GM12878 (cell line): ENCODE measurements at regions not wholly inside any gene's neighbourhood (a gene's known extent, or its start where the extent isn't known, plus 50 kb on each side); places are given as distances from the start of the nearest gene placed in this dataset.
A peak's percentile ranks its signal among the peaks of the same experiment; 100 is the strongest.

ENCODE experiments used
- ATAC-seq: fragments of 200-7000 bp; cut with Tn5 transposase; 3 replicates; pipeline ENCODE4 v1.9.1; 2020; ENCODE audit warnings: mild to moderate bottlenecking, moderate library complexity
- BruUV-seq: library from RNA; stranded (reverse); fragments of 400-500 nt; replicated peaks from 2 replicates; lab custom pipeline; 2021; lab: Mats Ljungman, UMichigan
- CTCF ChIA-PET: fragments of 300-600 bp; sonication (Branson Sonifier 250); formaldehyde crosslinking; extraction: SDS; loops from one replicate; lab custom pipeline; 2021; ENCODE audit warnings: inconsistent platforms; lab: Yijun Ruan, JAX
- POLR2A ChIA-PET: fragments of 350-600 bp; formaldehyde crosslinking; extraction: SDS; loops from one replicate; lab custom pipeline; 2021; ENCODE audit warnings: inconsistent platforms; lab: Charles Lee
- RAD21 ChIA-PET: fragments of 300-600 bp; sonication (Branson Sonifier 250); formaldehyde crosslinking; loops from one replicate; lab custom pipeline; 2023; ENCODE audit warnings: antibody characterized with exemption; ENCODE audit not compliant: unreplicated experiment; lab: Charles Lee
- SMC1A ChIA-PET: fragments of 300-600 bp; sonication (Branson Sonifier 250); formaldehyde crosslinking; loops from one replicate; lab custom pipeline; 2023; ENCODE audit not compliant: unreplicated experiment, uncharacterized antibody; lab: Charles Lee
- DNase-seq: peaks from one replicate; pipeline ENCODE4 v3.0.0-alpha.2; 2011; ENCODE audit warnings: low read depth, low spot score
- FAIRE-seq: peaks from 3 replicates; lab custom pipeline; 2011; peaks lifted over from hg19 to GRCh38; lab: Jason Lieb, UNC
- H2AFZ ChIP-seq: 2 replicates; pipeline ENCODE4 v1.6.0; 2011; ENCODE audit warnings: low read depth, low read length, control low read depth; ENCODE audit not compliant: control insufficient read depth
- H3K27ac ChIP-seq: 2 replicates; pipeline ENCODE4 v1.5.1; 2011; ENCODE audit warnings: control low read depth; ENCODE audit not compliant: control insufficient read depth, insufficient read depth
- H3K27me3 ChIP-seq, 2 experiments: replicated peaks in 1 of 2; 2 replicates each; pipeline versions ENCODE4 v1.6.0 to v1.6.1; 2011; ENCODE audit warnings: low read length in 1 of 2; ENCODE audit not compliant: control insufficient read depth in 2 of 2, insufficient read depth in 2 of 2
- H3K36me3 ChIP-seq, 2 experiments: 2 replicates each; pipeline ENCODE4 v1.5.1; 2011; ENCODE audit warnings: low read length in 1 of 2; ENCODE audit not compliant: control insufficient read depth in 2 of 2, insufficient read depth in 2 of 2
- H3K4me1 ChIP-seq: 2 replicates; pipeline ENCODE4 v1.6.1; 2011; ENCODE audit warnings: mild to moderate bottlenecking, low read length, moderate library complexity, mixed read lengths; ENCODE audit not compliant: control insufficient read depth, insufficient read depth
- H3K4me2 ChIP-seq: 2 replicates; pipeline ENCODE4 v1.6.0; 2011; ENCODE audit warnings: control low read depth; ENCODE audit not compliant: control insufficient read depth, insufficient read depth
- H3K4me3 ChIP-seq: fragments of 200-600 bp; sonication (generic); 2 replicates; pipeline ENCODE4 v1.5.1; 2016
- H3K79me2 ChIP-seq: 2 replicates; pipeline ENCODE4 v1.6.0; 2011; ENCODE audit warnings: low read length; ENCODE audit not compliant: control insufficient read depth, insufficient read depth
- H3K9ac ChIP-seq: 2 replicates; pipeline ENCODE4 v1.8.0; 2011; ENCODE audit warnings: low read length, control low read depth, mixed read lengths; ENCODE audit not compliant: control insufficient read depth, insufficient read depth
- H3K9me3 ChIP-seq: replicated peaks from 3 replicates; pipeline ENCODE4 v1.5.1; 2011; ENCODE audit warnings: mild to moderate bottlenecking, low read length; ENCODE audit not compliant: control insufficient read depth, insufficient read depth
- H4K20me1 ChIP-seq: 2 replicates; pipeline ENCODE4 v1.6.0; 2011; ENCODE audit not compliant: control insufficient read depth, insufficient read depth
- CBX5 ChIP-seq: sonication (generic); IDR thresholded peaks from 2 replicates; pipeline ENCODE4 v1.6.1; 2016; ENCODE audit warnings: low read depth, moderate library complexity, mild to moderate bottlenecking, inconsistent platforms
- HDAC6 ChIP-seq: fragments of 200-600 bp; sonication (generic); IDR thresholded peaks from one replicate; pipeline ENCODE4 v1.8.0; 2017; ENCODE audit warnings: antibody characterized with exemption; ENCODE audit not compliant: unreplicated experiment
- IKZF1 ChIP-seq: fragments of 450-650 bp; conservative IDR thresholded peaks from 2 replicates; pipeline ENCODE4 v1.6.1; 2017; ENCODE audit warnings: antibody characterized with exemption, mild to moderate bottlenecking
- IKZF2 ChIP-seq, 2 experiments: fragments of 450-650 bp; IDR thresholded peaks; 2 replicates each; pipeline ENCODE4 v1.6.1; 2017; ENCODE audit warnings: mild to moderate bottlenecking in 2 of 2, moderate library complexity in 2 of 2
- KAT2A ChIP-seq: conservative IDR thresholded peaks from 2 replicates; pipeline ENCODE4 v1.6.1; 2011; ENCODE audit warnings: low read depth, low read length; ENCODE audit not compliant: control insufficient read depth
- NBN ChIP-seq: fragments of 450-650 bp; IDR thresholded peaks from 2 replicates; pipeline ENCODE4 v1.6.1; 2016
- NFIC ChIP-seq: IDR thresholded peaks from 2 replicates; pipeline ENCODE4 v1.6.1; 2012; ENCODE audit warnings: low read depth, mild to moderate bottlenecking, inconsistent platforms, low read length, moderate library complexity
- NFXL1 ChIP-seq: fragments of 450-650 bp; IDR thresholded peaks from 2 replicates; pipeline ENCODE4 v1.6.1; 2017; ENCODE audit warnings: antibody characterized with exemption, mild to moderate bottlenecking, borderline replicate concordance
- RB1 ChIP-seq: fragments of 450-650 bp; formaldehyde crosslinking; IDR thresholded peaks from 2 replicates; pipeline ENCODE4 v1.6.1; 2017; ENCODE audit warnings: mild to moderate bottlenecking, borderline replicate concordance
- RFX5 ChIP-seq: IDR thresholded peaks from 2 replicates; pipeline ENCODE4 v1.6.1; 2011; ENCODE audit warnings: low read depth, low read length, improper control_type of control experiment
- SMC3 ChIP-seq: IDR thresholded peaks from 2 replicates; pipeline ENCODE4 v1.6.1; 2011; ENCODE audit warnings: low read length, improper control_type of control experiment, borderline replicate concordance
- ZNF217 ChIP-seq: fragments of 450-650 bp; IDR thresholded peaks from 2 replicates; pipeline ENCODE4 v1.6.1; 2017; ENCODE audit warnings: antibody characterized with exemption, mild to moderate bottlenecking
- WGBS: methylation state at CpG from one replicate; pipeline ENCODE4 v1.1.6; 2016; ENCODE audit warnings: low lambda C conversion rate; ENCODE audit not compliant: insufficient replicate concordance, insufficient coverage; ENCODE audit errors: missing lambda C conversion rate; 5-methylcytosine and 5-hydroxymethylcytosine counted together
- in situ Hi-C: fragments of 300-500 bp; cut with MboI; formaldehyde crosslinking; loops from 9 replicates; pipeline ENCODE4 v1.14.3; 2018; ENCODE audit warnings: mixed read lengths
- intact Hi-C: fragments of 100-400 bp; cut with micrococcal nuclease; formaldehyde crosslinking; loops from one replicate; pipeline ENCODE4 v1.14.2; 2022; ENCODE audit not compliant: unreplicated experiment
- TF ChIP-seq, protein P1 (sequence below): fragments of 450-650 bp; formaldehyde crosslinking; IDR thresholded peaks from 2 replicates; pipeline ENCODE4 v1.4.0; 2022; ENCODE audit warnings: mild to moderate bottlenecking, moderate library complexity
- TF ChIP-seq, protein P2 (sequence below): IDR thresholded peaks from 2 replicates; pipeline ENCODE4 v1.6.1; 2012; ENCODE audit warnings: low read length, inconsistent platforms
- TF ChIP-seq, protein P3 (sequence below): fragments of 450-650 bp; IDR thresholded peaks from 2 replicates; pipeline ENCODE4 v1.6.1; 2017; ENCODE audit warnings: low read depth, mild to moderate bottlenecking, moderate library complexity
- TF ChIP-seq, protein P4 (sequence below): fragments of 450-650 bp; conservative IDR thresholded peaks from 2 replicates; pipeline ENCODE4 v1.6.1; 2017; ENCODE audit warnings: mild to moderate bottlenecking, moderate library complexity

DNA sequence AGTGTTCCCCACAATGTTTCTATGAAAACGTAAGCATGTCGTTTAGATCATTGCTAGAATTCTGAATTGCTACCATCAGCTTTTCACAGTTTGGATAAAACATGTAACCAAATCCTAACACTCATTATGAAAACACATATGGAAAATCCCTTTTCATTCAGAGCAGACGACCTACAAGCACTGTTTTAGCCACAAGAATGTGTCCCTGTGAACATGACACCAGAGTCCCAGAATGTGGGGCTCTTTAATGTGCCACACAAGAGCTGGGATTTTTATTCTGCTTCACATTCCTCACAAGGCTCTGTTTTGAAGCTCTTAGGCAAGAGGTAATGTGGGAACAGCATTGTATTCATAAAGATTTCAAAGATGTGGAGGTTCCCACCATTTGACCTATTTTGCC, 141.1 kb upstream of the CITED2 start (continued):
- TF ChIP-seq, protein P1, sequence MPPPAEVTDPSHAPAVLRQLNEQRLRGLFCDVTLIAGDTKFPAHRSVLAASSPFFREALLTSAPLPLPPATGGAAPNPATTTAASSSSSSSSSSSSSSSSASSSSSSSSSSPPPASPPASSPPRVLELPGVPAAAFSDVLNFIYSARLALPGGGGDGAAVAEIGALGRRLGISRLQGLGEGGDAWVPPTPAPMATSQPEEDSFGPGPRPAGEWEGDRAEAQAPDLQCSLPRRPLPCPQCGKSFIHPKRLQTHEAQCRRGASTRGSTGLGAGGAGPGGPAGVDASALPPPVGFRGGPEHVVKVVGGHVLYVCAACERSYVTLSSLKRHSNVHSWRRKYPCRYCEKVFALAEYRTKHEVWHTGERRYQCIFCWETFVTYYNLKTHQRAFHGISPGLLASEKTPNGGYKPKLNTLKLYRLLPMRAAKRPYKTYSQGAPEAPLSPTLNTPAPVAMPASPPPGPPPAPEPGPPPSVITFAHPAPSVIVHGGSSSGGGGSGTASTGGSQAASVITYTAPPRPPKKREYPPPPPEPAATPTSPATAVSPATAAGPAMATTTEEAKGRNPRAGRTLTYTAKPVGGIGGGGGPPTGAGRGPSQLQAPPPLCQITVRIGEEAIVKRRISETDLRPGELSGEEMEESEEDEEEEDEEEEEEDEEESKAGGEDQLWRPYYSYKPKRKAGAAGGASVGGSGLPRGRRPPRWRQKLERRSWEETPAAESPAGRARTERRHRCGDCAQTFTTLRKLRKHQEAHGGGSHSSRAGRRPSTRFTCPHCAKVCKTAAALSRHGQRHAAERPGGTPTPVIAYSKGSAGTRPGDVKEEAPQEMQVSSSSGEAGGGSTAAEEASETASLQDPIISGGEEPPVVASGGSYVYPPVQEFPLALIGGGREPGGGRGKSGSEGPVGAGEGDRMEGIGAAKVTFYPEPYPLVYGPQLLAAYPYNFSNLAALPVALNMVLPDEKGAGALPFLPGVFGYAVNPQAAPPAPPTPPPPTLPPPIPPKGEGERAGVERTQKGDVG (CRISPR knock-in tag) = no peak
- TF ChIP-seq IKZF2 (IDR thresholded peaks at IDR 0.05) (0 out of 4 replicates have a peak, but pooled peaks of 1 of the 2 experiments have one; percentile 22), KAT2A (no peak), NFIC (peak; percentile 49; the same call in 1 of the 2 replicates), NFXL1 (no peak), SMC3 (no peak)
- TF ChIP-seq, protein P2, sequence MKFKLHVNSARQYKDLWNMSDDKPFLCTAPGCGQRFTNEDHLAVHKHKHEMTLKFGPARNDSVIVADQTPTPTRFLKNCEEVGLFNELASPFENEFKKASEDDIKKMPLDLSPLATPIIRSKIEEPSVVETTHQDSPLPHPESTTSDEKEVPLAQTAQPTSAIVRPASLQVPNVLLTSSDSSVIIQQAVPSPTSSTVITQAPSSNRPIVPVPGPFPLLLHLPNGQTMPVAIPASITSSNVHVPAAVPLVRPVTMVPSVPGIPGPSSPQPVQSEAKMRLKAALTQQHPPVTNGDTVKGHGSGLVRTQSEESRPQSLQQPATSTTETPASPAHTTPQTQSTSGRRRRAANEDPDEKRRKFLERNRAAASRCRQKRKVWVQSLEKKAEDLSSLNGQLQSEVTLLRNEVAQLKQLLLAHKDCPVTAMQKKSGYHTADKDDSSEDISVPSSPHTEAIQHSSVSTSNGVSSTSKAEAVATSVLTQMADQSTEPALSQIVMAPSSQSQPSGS = peak; percentile 74

DNA sequence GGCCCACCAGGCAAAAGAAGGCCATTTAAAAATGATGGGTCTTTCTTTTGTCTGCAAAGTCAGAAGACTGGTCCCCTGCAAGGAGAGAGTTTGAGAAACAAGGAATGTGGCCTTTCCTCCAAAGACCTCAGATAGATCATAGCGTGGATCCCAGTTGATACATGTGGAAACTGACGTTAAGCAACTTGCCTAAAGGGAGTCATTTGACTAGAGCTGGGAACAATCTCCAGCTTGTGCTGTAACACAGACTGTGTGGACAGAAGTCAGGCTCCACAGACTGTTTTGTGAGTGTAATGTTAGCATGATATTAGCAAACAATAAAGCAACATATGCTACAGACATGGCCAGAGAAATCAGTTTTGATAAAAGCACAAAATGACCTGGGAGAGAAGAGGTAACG, 140.4 kb upstream of the CITED2 start:
- Histone ChIP-seq H3K4me3 (no peak overlapping the region), H3K79me2 (no peaks in the 10 kb centered on the region), H3K4me2 (0 out of 2 replicates have a peak overlapping the region, but pooled peaks have one; percentile 7), H3K9ac (no peak overlapping the region), H3K27ac (no peak overlapping the region), H4K20me1 (no peaks in the 10 kb centered on the region), H3K36me3 (no peaks in the 10 kb centered on the region), H3K9me3 (no peaks in the 10 kb centered on the region), H2AFZ (peak overlapping the region; percentile 65), H3K27me3 (no peaks in the 10 kb centered on the region), H3K4me1 (no peaks in the 10 kb centered on the region)
- ChIA-PET RAD21 (interaction anchor here (0.6 to 1.6 kb wide), 4 partner anchors 41 to 142 kb away, joined by 3 to 9 read pairs (median 6); no protein-coding TSS in a partner anchor), SMC1A (interaction anchor here (0.9 to 1.8 kb wide), 6 partner anchors 13 to 140 kb away, joined by 3 to 6 read pairs (median 4); partner anchors contain the start of gene CITED2), POLR2A (no interaction called here), CTCF (interaction anchor here (1.0 kb wide), 2 partner anchors 21 to 150 kb away, joined by 3 read pairs; no protein-coding TSS in a partner anchor)
- FAIRE-seq = no peak
- 31% methylated on average over 3 of the region's 3 CpGs for WGBS
- BruUV-seq = no TSS peak
- intact Hi-C loops (loop anchor here (1.0 kb wide), 1 partner anchor 41 kb away; no protein-coding TSS in a partner anchor), in situ Hi-C loops (no loop called here)
- no peak for DNase-seq
- peak; percentile 22; the same call in 2 of the 3 replicates for ATAC-seq
- TF ChIP-seq, protein P3, sequence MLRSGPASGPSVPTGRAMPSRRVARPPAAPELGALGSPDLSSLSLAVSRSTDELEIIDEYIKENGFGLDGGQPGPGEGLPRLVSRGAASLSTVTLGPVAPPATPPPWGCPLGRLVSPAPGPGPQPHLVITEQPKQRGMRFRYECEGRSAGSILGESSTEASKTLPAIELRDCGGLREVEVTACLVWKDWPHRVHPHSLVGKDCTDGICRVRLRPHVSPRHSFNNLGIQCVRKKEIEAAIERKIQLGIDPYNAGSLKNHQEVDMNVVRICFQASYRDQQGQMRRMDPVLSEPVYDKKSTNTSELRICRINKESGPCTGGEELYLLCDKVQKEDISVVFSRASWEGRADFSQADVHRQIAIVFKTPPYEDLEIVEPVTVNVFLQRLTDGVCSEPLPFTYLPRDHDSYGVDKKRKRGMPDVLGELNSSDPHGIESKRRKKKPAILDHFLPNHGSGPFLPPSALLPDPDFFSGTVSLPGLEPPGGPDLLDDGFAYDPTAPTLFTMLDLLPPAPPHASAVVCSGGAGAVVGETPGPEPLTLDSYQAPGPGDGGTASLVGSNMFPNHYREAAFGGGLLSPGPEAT = no peak
- TF ChIP-seq ZNF217 (no peak), HDAC6 (no peak), RFX5 (no peak), RB1 (no peak), IKZF1 (no peak), IKZF2 (IDR thresholded peaks at IDR 0.05) (no peak), NBN (no peak), CBX5 (no peak)
- TF ChIP-seq, protein P4, sequence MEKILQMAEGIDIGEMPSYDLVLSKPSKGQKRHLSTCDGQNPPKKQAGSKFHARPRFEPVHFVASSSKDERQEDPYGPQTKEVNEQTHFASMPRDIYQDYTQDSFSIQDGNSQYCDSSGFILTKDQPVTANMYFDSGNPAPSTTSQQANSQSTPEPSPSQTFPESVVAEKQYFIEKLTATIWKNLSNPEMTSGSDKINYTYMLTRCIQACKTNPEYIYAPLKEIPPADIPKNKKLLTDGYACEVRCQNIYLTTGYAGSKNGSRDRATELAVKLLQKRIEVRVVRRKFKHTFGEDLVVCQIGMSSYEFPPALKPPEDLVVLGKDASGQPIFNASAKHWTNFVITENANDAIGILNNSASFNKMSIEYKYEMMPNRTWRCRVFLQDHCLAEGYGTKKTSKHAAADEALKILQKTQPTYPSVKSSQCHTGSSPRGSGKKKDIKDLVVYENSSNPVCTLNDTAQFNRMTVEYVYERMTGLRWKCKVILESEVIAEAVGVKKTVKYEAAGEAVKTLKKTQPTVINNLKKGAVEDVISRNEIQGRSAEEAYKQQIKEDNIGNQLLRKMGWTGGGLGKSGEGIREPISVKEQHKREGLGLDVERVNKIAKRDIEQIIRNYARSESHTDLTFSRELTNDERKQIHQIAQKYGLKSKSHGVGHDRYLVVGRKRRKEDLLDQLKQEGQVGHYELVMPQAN = no peak
